PFSK-1 (cell line): ENCODE measurements at regions not wholly inside any gene's neighbourhood (a gene's known extent, or its start where the extent isn't known, plus 50 kb on each side); places are given as distances from the start of the nearest gene placed in this dataset.

Source experiments
- FOXP2 ChIP-seq: optimal IDR thresholded peaks from 2 replicates; pipeline ENCODE3; 2011; ENCODE audit warnings: borderline replicate concordance, control low read depth, inconsistent platforms; ENCODE audit not compliant: insufficient read depth; ENCODE audit errors: extremely low read length, extremely low read depth
- POLR2AphosphoS5 ChIP-seq: IDR thresholded peaks from 2 replicates; pipeline ENCODE4 v1.6.1; 2012; ENCODE audit warnings: low read depth, mild to moderate bottlenecking, control low read depth, low read length, moderate library complexity
- REST ChIP-seq, 2 experiments: IDR thresholded peaks; 2 replicates each; pipeline versions ENCODE4 v1.6.1 to v1.8.0; 2011 to 2012; ENCODE audit warnings: low read depth in 2 of 2, low read length in 2 of 2, control low read depth in 1 of 2, inconsistent platforms in 1 of 2, mild to moderate bottlenecking in 1 of 2, moderate library complexity in 1 of 2; ENCODE audit not compliant: insufficient read depth in 1 of 2
- SIN3A ChIP-seq: IDR thresholded peaks from 2 replicates; pipeline ENCODE4 v1.6.1; 2012; ENCODE audit warnings: mild to moderate bottlenecking, low read length, moderate library complexity, borderline replicate concordance; ENCODE audit not compliant: insufficient read depth
- TAF1 ChIP-seq: IDR thresholded peaks from 2 replicates; pipeline ENCODE4 v1.6.1; 2012; ENCODE audit warnings: low read length, control low read depth, borderline replicate concordance; ENCODE audit not compliant: insufficient read depth

GRCh38 chr2:196294516-196294909 is 123.1 kb upstream of the STK17B start:
- no peak for TF ChIP-seq FOXP2
- TF ChIP-seq SIN3A, result no peak
- TF ChIP-seq REST (IDR thresholded peaks at IDR 0.05; ENCODE audit: insufficient read depth in 1 of 2, low read depth in 2 of 2, low read length in 2 of 2), result no peak
- no peak for TF ChIP-seq TAF1
- no peak for TF ChIP-seq POLR2AphosphoS5

GRCh38 chr2:196295005-196295404 is 123.6 kb upstream of the STK17B start:
- TF ChIP-seq TAF1 (no peak), POLR2AphosphoS5 (no peak), SIN3A (no peak), REST (IDR thresholded peaks at IDR 0.05; ENCODE audit: insufficient read depth in 1 of 2, low read depth in 2 of 2, low read length in 2 of 2) (no peak), FOXP2 (no peak)

GRCh38 chr2:196307775-196308305 is 136.5 kb upstream of the STK17B start:
- no peak for TF ChIP-seq SIN3A
- TF ChIP-seq REST (IDR thresholded peaks at IDR 0.05; ENCODE audit: insufficient read depth in 1 of 2, low read depth in 2 of 2, low read length in 2 of 2), result no peak
- no peak for TF ChIP-seq FOXP2
- no peak for TF ChIP-seq TAF1
- TF ChIP-seq POLR2AphosphoS5, result no peak

GRCh38 chr2:196309691-196310090 is 138.3 kb upstream of the STK17B start:
- TF ChIP-seq FOXP2, result no peak
- no peak for TF ChIP-seq REST (IDR thresholded peaks at IDR 0.05; ENCODE audit: insufficient read depth in 1 of 2, low read depth in 2 of 2, low read length in 2 of 2)
- TF ChIP-seq SIN3A, result no peak
- TF ChIP-seq POLR2AphosphoS5, result no peak
- no peak for TF ChIP-seq TAF1

- no peak for TF ChIP-seq POLR2AphosphoS5
- TF ChIP-seq TAF1, result no peak
- TF ChIP-seq REST (IDR thresholded peaks at IDR 0.05; ENCODE audit: insufficient read depth in 1 of 2, low read depth in 2 of 2, low read length in 2 of 2), result no peak
- no peak for TF ChIP-seq FOXP2
- TF ChIP-seq SIN3A, result no peak
Observed at GRCh38 chr2:196314157-196314556, 142.8 kb upstream of the STK17B start.
